ENCODE measurements at regions not wholly inside any gene's neighbourhood (a gene's known extent, or its start where the extent isn't known, plus 50 kb on each side); places are given as distances from the start of the nearest gene placed in this dataset.

DNA sequence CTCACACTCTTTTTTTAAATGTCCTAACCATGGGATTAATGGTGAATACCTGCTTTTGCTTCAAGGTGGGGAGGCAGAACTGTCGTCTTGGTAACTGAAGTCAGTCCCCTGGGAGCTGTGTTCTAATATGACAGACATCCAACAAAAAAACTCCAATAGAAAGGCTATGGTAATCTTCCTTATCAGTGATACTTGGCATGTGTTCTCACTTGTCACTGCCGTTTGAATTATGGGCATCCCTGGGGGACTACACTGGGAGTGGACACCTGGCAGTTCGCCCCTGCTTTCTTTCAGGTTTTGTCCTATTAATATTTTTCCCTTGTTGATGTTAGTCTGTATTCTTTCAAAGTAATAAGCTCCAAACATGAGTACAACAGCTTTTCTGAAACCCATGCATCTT, 252.6 kb downstream of the SLITRK5 start:
- 40% methylated on average over 2 of the region's 3 CpGs for WGBS (ENCODE audit: insufficient coverage, low coverage, low lambda C conversion rate, missing lambda C conversion rate)
- intact Hi-C loops (cut with DNase I) = no loop called here
- Histone ChIP-seq H3K9me3 (no peaks in the 10 kb centered on the region), H3K27ac (no peak overlapping the region), H3K4me1 (no peaks in the 10 kb centered on the region), H3K27me3 (no peaks in the 10 kb centered on the region), H3K36me3 (no peaks in the 10 kb centered on the region), H3K4me3 (no peak overlapping the region)
- no peak for TF ChIP-seq POLR2A (IDR thresholded peaks at IDR 0.05)
- TF ChIP-seq, protein P1, sequence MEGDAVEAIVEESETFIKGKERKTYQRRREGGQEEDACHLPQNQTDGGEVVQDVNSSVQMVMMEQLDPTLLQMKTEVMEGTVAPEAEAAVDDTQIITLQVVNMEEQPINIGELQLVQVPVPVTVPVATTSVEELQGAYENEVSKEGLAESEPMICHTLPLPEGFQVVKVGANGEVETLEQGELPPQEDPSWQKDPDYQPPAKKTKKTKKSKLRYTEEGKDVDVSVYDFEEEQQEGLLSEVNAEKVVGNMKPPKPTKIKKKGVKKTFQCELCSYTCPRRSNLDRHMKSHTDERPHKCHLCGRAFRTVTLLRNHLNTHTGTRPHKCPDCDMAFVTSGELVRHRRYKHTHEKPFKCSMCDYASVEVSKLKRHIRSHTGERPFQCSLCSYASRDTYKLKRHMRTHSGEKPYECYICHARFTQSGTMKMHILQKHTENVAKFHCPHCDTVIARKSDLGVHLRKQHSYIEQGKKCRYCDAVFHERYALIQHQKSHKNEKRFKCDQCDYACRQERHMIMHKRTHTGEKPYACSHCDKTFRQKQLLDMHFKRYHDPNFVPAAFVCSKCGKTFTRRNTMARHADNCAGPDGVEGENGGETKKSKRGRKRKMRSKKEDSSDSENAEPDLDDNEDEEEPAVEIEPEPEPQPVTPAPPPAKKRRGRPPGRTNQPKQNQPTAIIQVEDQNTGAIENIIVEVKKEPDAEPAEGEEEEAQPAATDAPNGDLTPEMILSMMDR (IDR thresholded peaks at IDR 0.05) = no peak
- no peak for ATAC-seq
- DNase-seq = no peak

DNA sequence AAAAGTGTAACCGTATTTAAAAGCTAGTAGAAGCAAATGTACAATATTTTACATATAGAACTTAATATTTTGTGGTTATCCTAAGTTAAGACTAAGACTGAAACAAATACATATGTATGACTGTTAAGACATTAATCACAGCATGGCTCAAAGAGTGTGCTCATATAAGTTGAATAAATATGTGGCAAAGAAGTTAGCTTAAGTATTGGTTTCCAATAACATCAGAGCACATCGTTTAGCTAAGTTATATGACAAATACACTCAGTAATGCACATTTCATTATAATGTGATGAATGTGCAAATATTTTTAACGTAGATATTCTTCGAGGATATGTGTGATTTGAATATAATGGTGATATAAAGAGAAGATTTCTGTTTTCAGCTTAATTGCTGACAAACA, 253.8 kb downstream of the SLITRK5 start:
- no peak for ATAC-seq
- WGBS (ENCODE audit: insufficient coverage, low coverage, low lambda C conversion rate, missing lambda C conversion rate) = 34% methylated on average over 4 of the region's 4 CpGs
- Histone ChIP-seq H3K27me3 (no peaks in the 10 kb centered on the region), H3K27ac (no peak overlapping the region), H3K4me3 (no peak overlapping the region), H3K36me3 (no peaks in the 10 kb centered on the region), H3K4me1 (no peaks in the 10 kb centered on the region), H3K9me3 (no peaks in the 10 kb centered on the region)
- intact Hi-C loops (cut with DNase I) = no loop called here
- DNase-seq = no peak
- TF ChIP-seq, protein P1 (IDR thresholded peaks at IDR 0.05) = no peak
- TF ChIP-seq POLR2A (IDR thresholded peaks at IDR 0.05) = no peak

DNA sequence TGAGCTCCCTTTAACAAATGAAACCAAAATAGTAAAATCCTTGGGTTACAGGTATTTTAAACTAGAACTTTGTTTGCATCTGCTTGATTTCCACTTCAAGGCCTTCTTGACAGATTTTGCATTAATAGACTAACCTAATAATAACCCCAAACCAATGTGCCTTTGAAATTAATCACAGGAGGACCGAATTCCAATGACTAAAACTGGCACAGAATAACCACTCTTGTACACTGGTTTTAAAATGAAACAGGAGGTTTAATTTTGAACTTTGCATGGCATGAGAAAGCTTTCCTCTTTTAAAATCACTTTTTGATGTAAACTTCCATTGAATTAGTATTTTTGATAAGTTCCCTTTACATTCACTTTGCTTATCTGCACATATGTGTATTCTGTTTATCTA, 269.6 kb downstream of the SLITRK5 start:
- no peak for ATAC-seq
- no peaks in the 10 kb centered on the region for H3K4me1 ChIP-seq
- no peaks in the 10 kb centered on the region for H3K36me3 ChIP-seq
- DNase-seq = no peak
- intact Hi-C loops (cut with DNase I) = no loop called here
- H3K27me3 ChIP-seq = no peaks in the 10 kb centered on the region
- TF ChIP-seq, protein P1 (IDR thresholded peaks at IDR 0.05) = no peak
- no peak for TF ChIP-seq POLR2A (IDR thresholded peaks at IDR 0.05)
- H3K27ac ChIP-seq = no peak overlapping the region
- no peaks in the 10 kb centered on the region for H3K9me3 ChIP-seq
- WGBS (ENCODE audit: insufficient coverage, low coverage, low lambda C conversion rate, missing lambda C conversion rate) = 9% methylated on average over 1 of the region's 1 CpG
- H3K4me3 ChIP-seq = no peak overlapping the region

DNA sequence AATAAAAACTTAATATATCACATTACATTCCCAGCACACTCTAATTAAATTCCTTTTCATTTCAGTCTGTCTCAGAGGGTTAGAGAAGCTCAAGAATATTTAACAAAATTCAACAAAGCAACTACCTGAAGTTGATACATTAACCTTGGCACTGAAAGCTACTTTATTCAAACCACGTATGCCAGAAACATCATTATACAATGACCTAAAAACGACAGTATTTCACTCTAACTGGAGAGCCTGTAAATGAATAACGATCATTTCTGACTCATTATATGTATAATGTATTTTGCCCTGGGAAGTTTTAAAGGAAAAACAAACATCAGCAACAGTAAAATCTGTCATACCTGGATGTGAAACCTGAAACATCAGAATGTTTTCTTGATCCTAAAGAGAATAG, 270.1 kb downstream of the SLITRK5 start:
- no peaks in the 10 kb centered on the region for H3K9me3 ChIP-seq
- no peaks in the 10 kb centered on the region for H3K27me3 ChIP-seq
- no peaks in the 10 kb centered on the region for H3K36me3 ChIP-seq
- 32% methylated on average over 3 of the region's 3 CpGs for WGBS (ENCODE audit: insufficient coverage, low coverage, low lambda C conversion rate, missing lambda C conversion rate)
- ATAC-seq (no peak), DNase-seq (no peak)
- intact Hi-C loops (cut with DNase I) = no loop called here
- no peaks in the 10 kb centered on the region for H3K4me1 ChIP-seq
- no peak for TF ChIP-seq POLR2A (IDR thresholded peaks at IDR 0.05)
- no peak overlapping the region for H3K4me3 ChIP-seq
- no peak overlapping the region for H3K27ac ChIP-seq

DNA sequence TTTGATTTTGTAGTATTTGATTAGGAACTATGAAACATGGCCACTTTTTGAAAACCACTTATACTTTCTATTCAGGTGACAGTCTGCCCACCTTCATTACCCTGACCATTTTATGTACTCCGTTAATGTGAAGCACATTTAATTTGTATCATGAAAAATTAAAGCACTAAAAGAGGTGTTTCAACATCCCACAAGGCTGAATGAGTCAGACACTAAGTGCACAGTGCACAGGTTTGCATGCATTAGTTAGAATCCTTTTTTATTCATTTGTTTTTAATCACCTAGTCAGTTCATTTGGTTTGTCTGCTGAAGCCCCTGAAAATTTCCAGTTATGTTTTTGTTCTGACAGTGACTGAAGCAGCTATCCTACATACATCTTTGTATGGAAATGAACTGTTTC, 271.0 kb downstream of the SLITRK5 start:
- no peaks in the 10 kb centered on the region for H3K27me3 ChIP-seq
- 33% methylated on average over 1 of the region's 1 CpG for whole genome bisulfite sequencing (ENCODE audit: insufficient coverage, low coverage, low lambda C conversion rate, missing lambda C conversion rate)
- DNase-seq (no peak), ATAC-seq (no peak)
- TF ChIP-seq, protein P1 (IDR thresholded peaks at IDR 0.05) = no peak
- TF ChIP-seq POLR2A (IDR thresholded peaks at IDR 0.05) = no peak
- no peaks in the 10 kb centered on the region for H3K9me3 ChIP-seq
- intact Hi-C loops (cut with DNase I) = no loop called here
- no peaks in the 10 kb centered on the region for H3K36me3 ChIP-seq
- no peak overlapping the region for H3K4me3 ChIP-seq
- no peaks in the 10 kb centered on the region for H3K4me1 ChIP-seq
- no peak overlapping the region for H3K27ac ChIP-seq
